Fibroblast of skin of right biceps (primary cell): ENCODE measurements at regions not wholly inside any gene's neighbourhood (a gene's known extent, or its start where the extent isn't known, plus 50 kb on each side); places are given as distances from the start of the nearest gene placed in this dataset.

Experiments
- DNase-seq: peaks from one replicate; pipeline ENCODE4 v3.0.0-alpha.2; 2013

- no peak for DNase-seq
Measured at GRCh38 chr2:509888-510287, 167.3 kb downstream of the TMEM18 start.

- no peak for DNase-seq
Measured at GRCh38 chr2:508121-508520, 169.1 kb downstream of the TMEM18 start.

- DNase-seq: no peak
Measured at GRCh38 chr2:506866-507265, 170.3 kb downstream of the TMEM18 start.

- DNase-seq: no peak
Measured at GRCh38 chr2:506451-506850, 170.8 kb downstream of the TMEM18 start.

GRCh38 chr2:505941-506340 is 171.3 kb downstream of the TMEM18 start:
- no peak for DNase-seq

- DNase-seq: no peak
Measured at GRCh38 chr2:503288-503999, 173.8 kb downstream of the TMEM18 start.

- DNase-seq: no peak
Measured at GRCh38 chr2:502831-503230, 174.4 kb downstream of the TMEM18 start.

- no peak for DNase-seq
Measured at GRCh38 chr2:501667-502066, 175.5 kb downstream of the TMEM18 start.

GRCh38 chr2:501130-501529 is 176.1 kb downstream of the TMEM18 start:
- no peak for DNase-seq

- no peak for DNase-seq
Measured at GRCh38 chr2:499726-500125, 177.5 kb downstream of the TMEM18 start.

GRCh38 chr2:498493-499178 is 178.6 kb downstream of the TMEM18 start:
- no peak for DNase-seq

- no peak for DNase-seq
Measured at GRCh38 chr2:497770-498492, 179.3 kb downstream of the TMEM18 start.

- DNase-seq: no peak
Measured at GRCh38 chr2:496729-497128, 180.5 kb downstream of the TMEM18 start.

- no peak for DNase-seq
Measured at GRCh38 chr2:495745-496275, 181.4 kb downstream of the TMEM18 start.

GRCh38 chr2:494853-495252 is 182.4 kb downstream of the TMEM18 start:
- DNase-seq: no peak

GRCh38 chr2:493228-493627 is 184.0 kb downstream of the TMEM18 start:
- DNase-seq: no peak

GRCh38 chr2:492178-492577 is 185.0 kb downstream of the TMEM18 start:
- no peak for DNase-seq

- DNase-seq: no peak
Measured at GRCh38 chr2:489838-490237, 187.4 kb downstream of the TMEM18 start.

GRCh38 chr2:489084-489483 is 188.1 kb downstream of the TMEM18 start:
- no peak for DNase-seq

GRCh38 chr2:487186-488079 is 189.8 kb downstream of the TMEM18 start:
- DNase-seq: no peak

- no peak for DNase-seq
Measured at GRCh38 chr2:486371-486770, 190.8 kb downstream of the TMEM18 start.

GRCh38 chr2:481388-481787 is 193.5 kb upstream of the ALKAL2 start:
- DNase-seq: no peak
